DMS53 treated with DMSO at 0.1 percent for 48 hours (cell line): ENCODE measurements at regions not wholly inside any gene's neighbourhood (a gene's known extent, or its start where the extent isn't known, plus 50 kb on each side); places are given as distances from the start of the nearest gene placed in this dataset.
"Not testable (repeated sequence)": the region's sequence is repeated elsewhere in the genome, so short reads cannot be mapped to it uniquely, and the experiment has no call there.

Experiments used
- DNase-seq: peaks from one replicate; lab custom pipeline; 2025; ENCODE audit not compliant: unreplicated experiment; lab: John Stamatoyannopoulos, UW

DNA sequence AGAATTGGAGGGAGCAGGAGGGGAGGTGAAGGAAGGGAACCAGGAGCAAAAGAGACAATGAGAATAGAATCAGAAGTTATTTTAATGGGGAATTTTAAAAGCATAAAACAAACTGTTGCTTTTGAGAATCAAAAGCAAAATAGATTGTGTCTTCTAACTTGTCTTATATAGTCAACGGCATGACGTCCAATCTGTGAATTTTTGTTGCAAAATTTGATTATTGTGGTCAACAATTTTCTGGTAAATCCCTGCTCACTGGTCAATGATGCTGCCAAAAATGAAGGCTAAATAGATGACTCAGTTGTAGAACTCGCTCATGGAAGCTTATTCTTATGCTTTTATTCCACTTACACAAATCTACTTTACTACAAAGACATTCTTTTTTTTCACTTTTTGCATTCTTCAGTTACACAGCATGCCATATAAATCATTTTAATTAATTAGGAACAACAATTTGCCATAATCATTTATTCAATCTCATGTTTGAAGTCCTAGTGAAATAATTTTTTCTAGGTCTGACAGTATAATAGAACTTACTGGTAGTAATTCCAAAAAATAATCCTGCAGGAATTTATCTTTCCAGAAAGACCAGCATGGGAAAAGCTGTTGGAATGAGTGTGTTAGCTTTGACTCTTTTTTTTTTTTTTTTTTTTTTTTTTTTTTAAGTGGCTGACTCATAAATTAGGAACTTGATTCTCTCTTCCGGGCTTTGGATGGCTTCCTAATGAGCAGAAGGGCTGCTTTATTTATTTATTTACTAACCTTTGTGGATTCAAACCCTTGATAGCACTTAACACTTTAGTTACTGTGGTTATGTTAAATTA, 256.9 kb downstream of the SPRY2 start:
- DNase-seq, result peak; percentile 23

DNA sequence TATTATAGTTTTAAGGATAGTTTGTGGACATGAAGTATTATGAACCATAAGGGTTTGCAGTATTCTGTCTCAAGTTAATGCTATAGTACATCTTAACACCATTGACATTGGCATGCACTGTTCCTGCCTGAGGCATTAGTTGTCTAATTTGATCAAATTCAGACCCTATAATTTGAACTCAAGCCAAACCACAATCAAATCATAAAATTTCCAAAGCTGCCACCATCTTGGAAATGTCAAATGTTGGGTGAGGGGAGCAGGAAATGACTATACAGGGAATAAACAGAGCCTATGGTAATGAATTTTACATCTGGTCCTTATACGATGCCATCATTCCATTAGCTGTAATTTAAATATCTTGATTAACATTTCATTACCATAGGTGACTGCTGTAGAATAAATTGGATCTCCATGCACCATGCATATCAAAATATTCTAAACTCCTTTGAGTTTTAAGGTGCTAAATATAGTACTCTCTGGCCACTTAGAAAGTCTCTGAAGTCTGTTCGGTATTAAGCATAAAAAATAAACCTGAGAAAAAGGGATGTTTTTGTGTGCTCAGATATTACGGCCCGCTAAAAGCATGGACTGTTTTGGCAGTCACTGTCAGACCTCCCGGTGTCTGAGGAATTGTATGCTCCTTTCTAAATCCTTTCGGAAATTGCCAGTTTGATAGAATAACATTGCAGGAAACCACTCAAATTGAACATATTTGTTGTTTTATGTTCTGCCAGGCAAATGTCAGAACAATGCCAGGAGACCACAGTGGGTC, 257.7 kb downstream of the SPRY2 start:
- DNase-seq, result no peak

DNA sequence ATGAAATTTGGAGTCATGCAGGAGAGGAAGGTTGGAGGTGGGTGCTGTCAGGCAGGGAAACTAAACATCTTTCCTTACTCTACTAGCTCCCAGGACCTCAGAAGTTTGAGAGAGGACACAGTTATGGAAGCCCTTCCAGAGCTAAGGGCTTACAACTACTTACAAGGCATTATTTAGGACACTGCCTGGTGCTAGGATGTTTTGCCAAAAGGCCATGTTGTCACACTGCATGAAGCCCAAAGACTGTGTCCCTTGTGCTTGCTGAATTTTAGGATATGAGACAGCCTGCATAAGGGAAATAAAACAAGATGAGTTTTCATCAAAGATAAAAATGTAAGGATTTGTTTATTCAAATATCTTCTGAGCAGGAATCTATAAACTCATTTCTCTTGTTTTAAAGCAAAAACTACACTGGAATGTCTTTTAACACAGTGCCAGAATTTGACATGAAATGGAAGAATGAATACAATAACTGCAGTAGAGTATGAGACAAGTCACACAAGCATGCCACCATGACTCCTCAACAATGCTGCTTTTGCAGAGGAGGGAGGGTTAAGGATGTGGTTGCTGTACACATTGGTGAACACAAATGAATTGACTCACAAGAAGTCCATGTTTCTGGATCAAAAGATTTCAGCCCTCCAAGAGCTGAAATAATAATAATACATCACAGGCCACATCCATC, 258.4 kb downstream of the SPRY2 start:
- no peak for DNase-seq

DNA sequence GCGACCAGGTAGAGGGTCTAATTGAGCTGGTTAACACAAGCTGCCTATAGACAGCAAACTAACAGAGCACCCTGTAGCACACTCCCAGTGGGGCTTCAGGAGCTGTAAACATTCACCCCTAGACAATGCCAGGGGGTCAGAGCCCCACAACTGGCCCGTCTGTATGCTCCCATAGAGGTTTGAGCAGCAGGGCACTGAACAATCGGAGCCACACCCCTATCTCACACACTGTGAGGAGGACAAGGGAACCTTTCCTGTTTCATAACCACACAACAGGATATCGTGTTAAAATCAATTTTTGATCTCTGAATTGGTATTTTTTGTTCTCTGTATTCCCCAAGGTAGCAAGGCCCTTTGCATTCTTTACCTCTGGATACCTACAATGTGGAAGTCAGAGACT, 266.1 kb downstream of the SPRY2 start:
- DNase-seq, result no peak

DNA sequence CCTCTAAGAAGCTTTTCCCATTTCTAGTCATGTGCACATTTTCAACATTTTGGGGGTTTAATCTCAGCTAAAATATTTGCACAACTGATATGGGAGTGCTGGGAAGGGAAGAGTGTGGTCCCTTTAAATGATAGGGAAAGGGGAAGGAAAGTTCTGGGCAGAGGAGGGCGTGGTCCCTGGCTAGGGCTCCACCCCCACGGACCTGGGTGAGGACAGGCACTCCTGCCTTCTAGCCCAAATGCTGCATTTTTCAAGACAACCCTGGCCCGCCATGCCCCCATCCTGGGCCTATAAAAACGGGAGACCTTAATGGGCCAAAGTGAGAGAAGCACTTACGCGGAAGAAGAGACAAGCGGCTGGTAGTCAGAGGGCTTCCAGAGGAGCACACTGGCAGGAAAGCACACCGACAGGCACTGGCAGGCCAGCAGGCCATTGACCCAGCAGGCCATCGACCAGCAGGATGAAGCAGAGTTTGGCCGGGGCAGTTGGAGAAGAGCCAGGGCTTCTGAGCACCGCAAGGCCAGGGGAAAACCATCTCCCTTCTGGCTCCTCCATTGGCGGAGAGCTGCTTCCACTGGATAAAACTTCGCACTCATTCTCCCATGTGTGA, 266.7 kb downstream of the SPRY2 start:
- DNase-seq, result no peak

DNA sequence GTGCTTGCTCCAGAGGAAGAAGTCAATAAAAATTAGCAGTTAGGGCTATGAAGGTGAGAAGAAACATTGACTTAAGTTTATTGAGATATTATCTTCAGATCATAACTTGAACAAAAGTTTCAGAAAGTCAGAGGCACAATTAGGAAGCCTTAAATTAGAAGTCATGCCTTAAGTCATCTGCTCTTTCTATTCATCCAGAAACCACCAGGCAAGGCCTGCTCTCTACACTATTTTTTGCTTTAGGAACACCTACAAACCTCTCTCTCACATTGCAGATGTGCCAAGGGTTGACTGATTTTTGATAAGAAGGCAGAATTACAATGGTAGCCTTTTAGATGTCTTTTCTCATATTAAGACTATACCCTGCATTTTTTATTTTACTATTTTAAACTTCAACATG, 268.7 kb downstream of the SPRY2 start:
- DNase-seq, result no peak

DNA sequence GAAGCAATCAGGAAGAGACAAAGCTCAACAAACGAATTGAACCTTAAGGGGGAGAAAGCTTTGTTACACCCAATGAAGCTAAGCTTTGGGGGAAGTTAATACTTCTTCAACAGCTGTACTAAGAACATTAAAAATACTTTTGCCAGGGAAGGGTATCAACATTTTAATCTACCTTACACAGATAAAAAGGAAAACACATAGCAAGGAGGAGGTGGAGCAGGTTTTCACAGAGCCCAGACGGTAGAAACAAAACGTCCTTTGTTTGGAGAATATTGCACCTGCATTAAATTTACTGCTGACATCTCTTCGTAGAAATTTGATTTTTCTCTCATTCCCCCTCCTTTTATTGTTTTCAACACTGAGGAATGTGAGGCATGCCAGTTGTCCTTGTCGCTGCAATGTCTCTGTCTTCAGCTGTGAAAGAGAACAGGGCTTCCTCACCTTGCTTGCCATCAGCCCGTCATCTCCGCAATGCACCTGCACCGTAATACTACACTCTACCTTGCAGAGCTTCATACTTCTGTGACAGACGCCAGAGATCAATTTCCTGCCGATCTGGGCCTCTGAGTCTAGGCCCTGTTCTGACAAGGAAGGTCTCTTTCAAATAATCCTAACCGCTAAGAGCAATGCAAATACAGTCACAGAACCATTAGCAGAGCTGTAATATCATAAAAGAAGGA, 270.8 kb downstream of the SPRY2 start:
- DNase-seq, result peak; percentile 11

DNA sequence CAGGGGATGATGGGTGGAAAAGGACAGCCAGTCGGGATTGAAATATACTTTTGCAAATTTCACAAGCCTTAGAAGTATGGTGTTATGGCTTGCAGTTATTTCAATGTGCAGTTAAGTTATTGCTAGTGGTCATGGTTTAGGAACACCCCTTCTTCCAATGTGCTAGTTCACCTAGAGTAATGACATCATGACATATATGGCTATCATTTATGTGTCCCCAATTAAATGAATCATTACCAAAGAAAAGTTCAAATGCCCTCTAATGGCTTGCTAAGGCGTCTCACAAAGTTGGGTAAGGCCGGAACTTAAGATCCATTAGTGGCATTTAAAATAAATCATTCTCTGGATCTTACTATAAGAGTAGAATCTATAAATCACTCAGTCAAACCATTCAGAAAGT, 271.6 kb downstream of the SPRY2 start:
- no peak for DNase-seq

DNA sequence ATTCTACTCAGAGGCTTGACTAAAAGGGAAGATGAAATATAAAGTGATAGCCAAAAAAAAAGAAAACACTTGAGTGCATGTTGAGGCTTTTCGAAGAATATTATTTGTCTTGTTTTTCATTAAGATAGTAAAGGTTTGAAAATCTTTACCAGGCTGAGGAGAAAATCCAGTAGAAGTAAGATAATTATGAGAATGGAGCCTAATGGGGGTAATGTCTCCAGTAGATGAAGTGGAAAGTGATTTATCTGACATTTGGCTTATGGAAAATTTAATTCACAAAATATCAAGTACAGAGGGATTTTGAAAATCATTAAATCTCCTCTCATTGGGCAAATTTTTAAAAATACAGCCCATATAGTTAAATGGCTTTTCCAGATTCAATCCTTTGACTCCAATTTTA, 274.9 kb downstream of the SPRY2 start:
- no peak for DNase-seq

DNA sequence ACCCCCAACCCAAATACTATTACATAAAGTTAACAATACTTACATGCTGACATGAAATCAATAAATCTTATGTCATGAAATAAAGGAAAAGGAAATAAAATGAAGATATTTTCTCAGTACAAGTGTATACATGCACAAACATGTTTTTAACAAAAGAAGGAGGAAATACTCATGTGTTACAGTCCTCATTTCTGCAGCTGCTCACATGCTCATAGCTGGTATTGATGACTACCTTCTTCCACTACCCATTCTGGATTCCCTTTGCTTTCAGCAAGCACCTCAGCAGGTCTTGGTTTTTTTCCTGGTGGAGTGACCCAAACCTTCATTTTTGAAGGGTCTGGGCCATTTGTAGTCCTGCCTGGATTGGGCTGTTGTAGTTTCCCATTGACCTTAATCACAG, 278.5 kb downstream of the SPRY2 start:
- DNase-seq, result not testable (repeated sequence)

DNA sequence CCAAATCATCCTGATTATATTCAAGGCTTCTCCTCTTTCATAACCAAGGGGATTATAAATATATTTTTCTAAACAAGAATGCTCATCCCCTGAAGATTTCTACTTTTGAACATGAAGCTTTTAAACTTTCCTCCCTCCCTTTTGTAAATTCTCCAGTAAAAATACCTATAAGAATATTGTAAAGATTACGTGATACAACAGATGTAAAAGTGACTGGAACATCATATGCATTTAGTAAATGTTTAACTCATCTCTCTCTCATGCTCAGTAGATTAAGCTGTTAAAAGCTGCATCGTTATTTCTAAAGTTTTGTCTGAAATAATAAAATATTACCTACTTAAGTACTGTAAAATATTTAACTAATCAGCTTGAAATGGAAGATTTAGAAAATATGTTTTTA, 281.1 kb downstream of the SPRY2 start:
- DNase-seq, result no peak

DNA sequence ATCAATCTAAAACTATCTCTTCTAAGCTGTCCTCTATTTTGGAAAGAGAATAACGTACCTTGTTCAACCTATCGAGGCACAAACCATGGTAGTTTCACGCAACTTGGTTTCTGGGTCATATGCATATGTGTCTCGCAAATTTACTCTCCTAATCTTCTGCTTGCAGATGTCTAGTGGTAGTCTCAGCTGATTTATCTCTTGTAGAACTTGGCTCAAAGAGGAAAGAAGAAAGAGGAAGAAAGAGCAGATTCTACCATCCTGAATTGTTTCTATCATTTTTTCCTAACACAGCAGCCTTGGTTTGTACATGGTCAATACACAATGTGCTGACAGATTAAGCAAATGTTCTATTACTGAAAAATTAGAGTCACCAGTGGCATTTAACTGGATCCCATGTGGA, 282.3 kb downstream of the SPRY2 start:
- no peak for DNase-seq

DNA sequence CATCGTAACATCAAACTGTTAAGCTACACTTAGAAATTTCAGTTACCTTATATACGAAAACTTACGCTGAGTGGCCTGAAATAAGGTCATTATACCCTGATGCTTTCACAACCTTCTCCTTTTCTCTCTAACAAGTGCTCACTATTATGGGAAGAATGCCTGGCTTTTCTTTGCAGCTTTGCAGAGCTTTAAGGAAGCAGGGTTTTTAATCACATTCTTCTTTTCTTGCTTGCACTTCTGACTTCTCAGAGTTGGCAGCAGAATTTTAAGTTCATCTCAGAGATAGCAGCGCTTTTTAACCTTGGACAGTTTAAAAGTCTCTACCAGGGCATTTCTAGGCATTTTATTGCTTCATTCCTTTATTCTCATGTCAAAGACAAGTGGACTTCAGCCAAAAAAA, 285.1 kb downstream of the SPRY2 start:
- no peak for DNase-seq

DNA sequence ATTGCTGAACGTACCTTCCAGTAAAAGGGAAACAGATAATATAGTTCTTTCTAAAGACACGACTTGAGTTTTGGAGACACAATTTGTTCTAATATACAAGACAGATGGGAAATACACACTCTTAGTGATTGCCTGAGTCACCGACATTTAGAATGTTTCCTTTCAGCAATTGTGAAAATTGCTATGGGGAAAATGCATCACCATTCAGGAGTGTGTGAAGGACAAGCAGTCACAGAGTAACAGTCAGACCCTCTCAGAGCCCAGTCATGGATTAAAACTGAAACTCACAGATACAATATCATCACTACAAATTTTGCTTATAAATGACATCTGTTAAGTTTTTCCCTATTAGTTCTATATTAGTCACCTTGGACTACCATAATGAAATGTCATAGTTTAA, 286.1 kb downstream of the SPRY2 start:
- no peak for DNase-seq

DNA sequence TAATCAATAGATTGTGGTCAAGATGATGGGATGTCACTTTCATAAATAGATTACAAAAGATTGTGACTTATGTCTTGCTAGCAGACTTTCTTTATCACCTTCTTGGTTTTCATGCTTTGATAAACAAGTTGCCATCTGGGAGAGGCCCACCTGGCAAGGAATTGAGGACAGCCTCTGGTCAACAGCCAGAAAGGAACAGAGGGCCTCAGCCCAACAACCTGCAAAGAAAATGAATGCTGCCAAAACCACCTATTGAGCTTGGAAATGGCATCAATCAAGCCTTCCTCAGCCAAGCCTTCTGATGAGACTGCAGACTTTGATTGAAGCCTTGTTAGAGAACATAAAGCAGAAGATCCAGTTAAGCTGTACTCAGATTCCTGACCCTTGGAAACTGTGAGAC, 288.6 kb downstream of the SPRY2 start:
- DNase-seq, result no peak

DNA sequence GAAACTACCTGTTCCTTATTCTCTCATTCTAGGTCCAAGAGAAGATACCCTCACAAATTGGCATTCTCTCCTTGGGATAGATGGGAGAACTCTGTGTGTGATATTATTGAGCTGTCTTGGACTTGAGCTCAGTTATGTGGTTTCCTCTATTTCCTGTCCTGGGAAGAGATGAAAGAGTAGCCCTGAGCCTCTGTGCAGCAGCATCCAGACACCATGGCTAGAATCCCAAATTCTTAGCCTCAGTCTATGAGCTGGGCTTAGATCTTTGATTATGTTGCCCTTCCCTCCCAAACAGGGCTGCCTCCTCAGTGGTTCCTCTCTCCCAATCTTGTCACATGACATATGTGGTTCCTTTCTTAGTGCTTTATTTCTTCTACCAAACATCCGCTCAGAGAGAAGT, 290.7 kb downstream of the SPRY2 start:
- DNase-seq, result no peak

DNA sequence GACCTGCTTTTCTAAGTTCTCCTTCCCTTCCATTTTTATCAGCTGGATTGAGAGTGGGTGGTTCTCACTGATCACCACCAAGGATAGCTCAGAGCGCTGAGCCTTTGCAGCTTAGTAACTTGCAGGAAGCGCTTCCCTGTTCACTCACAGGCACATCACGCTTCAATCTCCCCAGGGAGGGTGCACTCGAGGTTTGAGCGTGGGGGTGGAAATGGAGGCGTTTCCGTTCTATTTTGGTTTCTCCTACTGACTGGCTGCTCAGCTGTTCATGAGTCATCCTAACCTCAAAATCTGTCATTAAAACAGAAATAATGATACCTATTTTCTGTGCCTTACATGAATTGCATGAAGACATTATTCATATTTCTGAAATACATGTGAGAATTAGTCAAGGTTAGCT, 292.1 kb downstream of the SPRY2 start:
- DNase-seq, result peak; percentile 34

DNA sequence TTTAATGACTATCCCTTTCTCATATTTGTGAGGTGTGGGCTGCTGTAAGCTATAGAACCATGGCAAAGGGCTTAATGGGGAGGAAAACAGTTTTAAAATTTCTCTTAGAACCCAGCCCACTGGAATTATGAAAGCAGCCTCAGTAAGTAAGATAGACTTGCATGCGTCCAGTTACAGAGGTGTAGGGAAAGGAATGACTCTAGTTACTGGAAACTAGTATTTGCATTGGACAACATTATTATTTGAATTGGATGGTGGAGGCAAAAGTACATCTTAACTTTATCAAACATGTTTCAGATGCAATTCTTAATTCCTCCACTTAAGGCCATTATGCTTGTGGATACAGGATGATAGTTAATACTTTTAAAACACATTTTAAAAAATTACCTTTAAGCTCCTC, 292.9 kb downstream of the SPRY2 start:
- no peak for DNase-seq

DNA sequence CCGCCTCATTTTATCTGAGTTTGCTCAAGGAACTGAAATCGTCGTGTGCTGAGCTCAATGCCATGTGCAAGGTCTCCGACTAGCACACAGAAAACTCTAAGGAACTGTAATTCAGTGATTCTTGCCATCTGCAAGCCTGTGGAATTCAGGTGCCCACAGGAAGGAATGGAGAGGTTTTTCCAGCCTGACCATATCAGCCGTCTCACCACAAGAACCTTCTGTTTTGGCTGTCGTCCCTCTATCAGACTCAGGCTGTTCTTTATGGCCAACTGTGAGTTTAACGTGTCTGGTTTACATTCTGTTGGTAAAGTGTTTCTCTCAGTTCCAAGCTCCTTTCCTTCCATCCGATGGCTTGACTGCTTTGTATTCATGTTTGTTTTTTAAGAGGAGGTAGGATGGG, 293.5 kb downstream of the SPRY2 start:
- no peak for DNase-seq

DNA sequence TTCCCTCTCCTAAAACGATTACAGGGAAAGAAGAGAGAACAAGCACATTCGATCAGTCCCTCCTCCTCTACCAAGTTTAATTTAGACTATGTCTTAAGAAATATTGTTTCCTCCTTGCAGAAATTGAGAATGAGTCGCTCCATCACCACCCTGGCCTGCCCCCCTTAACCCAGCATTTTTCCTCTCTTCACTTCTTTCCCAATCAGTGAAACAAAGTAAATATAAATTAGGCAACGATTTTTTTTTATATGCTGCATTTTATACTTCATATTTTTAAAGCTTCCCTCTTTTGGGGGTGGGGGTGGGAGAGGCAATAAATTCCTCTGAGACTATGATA, 300.0 kb downstream of the SPRY2 start:
- DNase-seq, result no peak
